ENCODE measurements at regions not wholly inside any gene's neighbourhood (a gene's known extent, or its start where the extent isn't known, plus 50 kb on each side); places are given as distances from the start of the nearest gene placed in this dataset.
"Not testable (repeated sequence)": the region's sequence is repeated elsewhere in the genome, so short reads cannot be mapped to it uniquely, and the experiment has no call there.

- no peak for DNase-seq (ENCODE audit: low read depth, low spot score)
Observed at GRCh38 chr11:82536706-82537105, 197.0 kb downstream of the FAM181B start.

- no peak for DNase-seq (ENCODE audit: low read depth, low spot score)
Observed at GRCh38 chr11:82533628-82534327, 199.9 kb downstream of the FAM181B start.

- DNase-seq (ENCODE audit: low read depth, low spot score), result no peak
Observed at GRCh38 chr11:82529936-82530335, 203.7 kb downstream of the FAM181B start.

- no peak for DNase-seq (ENCODE audit: low read depth, low spot score)
Observed at GRCh38 chr11:82527081-82527584, 206.5 kb downstream of the FAM181B start.

- DNase-seq (ENCODE audit: low read depth, low spot score), result no peak
Observed at GRCh38 chr11:82523141-82523540, 210.5 kb downstream of the FAM181B start.

- no peak for DNase-seq (ENCODE audit: low read depth, low spot score)
Observed at GRCh38 chr11:82521427-82521826, 212.2 kb downstream of the FAM181B start.

- DNase-seq (ENCODE audit: low read depth, low spot score), result no peak
Observed at GRCh38 chr11:82507288-82507687, 226.4 kb downstream of the FAM181B start.

GRCh38 chr11:82505379-82505778, 228.3 kb downstream of the FAM181B start:
- no peak for DNase-seq (ENCODE audit: low read depth, low spot score)

GRCh38 chr11:82501174-82501573, 232.5 kb downstream of the FAM181B start:
- DNase-seq (ENCODE audit: low read depth, low spot score), result not testable (repeated sequence)

GRCh38 chr11:82494988-82495432, 238.7 kb downstream of the FAM181B start:
- no peak for DNase-seq (ENCODE audit: low read depth, low spot score)

- no peak for DNase-seq (ENCODE audit: low read depth, low spot score)
Observed at GRCh38 chr11:82474876-82475275, 258.8 kb downstream of the FAM181B start.

- DNase-seq (ENCODE audit: low read depth, low spot score), result no peak
Observed at GRCh38 chr11:82465481-82465880, 268.2 kb downstream of the FAM181B start.

- DNase-seq (ENCODE audit: low read depth, low spot score), result no peak
Observed at GRCh38 chr11:82462608-82463242, 270.9 kb downstream of the FAM181B start.

GRCh38 chr11:82458761-82459160, 274.9 kb downstream of the FAM181B start:
- DNase-seq (ENCODE audit: low read depth, low spot score), result no peak

- no peak for DNase-seq (ENCODE audit: low read depth, low spot score)
Observed at GRCh38 chr11:82458147-82458546, 275.5 kb downstream of the FAM181B start.

- no peak for DNase-seq (ENCODE audit: low read depth, low spot score)
Observed at GRCh38 chr11:82450996-82451395, 282.7 kb downstream of the FAM181B start.

- DNase-seq (ENCODE audit: low read depth, low spot score), result no peak
Observed at GRCh38 chr11:82406611-82407010, 327.1 kb downstream of the FAM181B start.

GRCh38 chr11:82405421-82405820, 328.2 kb downstream of the FAM181B start:
- DNase-seq (ENCODE audit: low read depth, low spot score), result no peak

GRCh38 chr11:82404981-82405380, 328.7 kb downstream of the FAM181B start:
- no peak for DNase-seq (ENCODE audit: low read depth, low spot score)

GRCh38 chr11:82403640-82404305, 329.9 kb downstream of the FAM181B start:
- DNase-seq (ENCODE audit: low read depth, low spot score), result no peak

- DNase-seq (ENCODE audit: low read depth, low spot score), result no peak
Observed at GRCh38 chr11:82398300-82398815, 335.3 kb downstream of the FAM181B start.

- DNase-seq (ENCODE audit: low read depth, low spot score), result not testable (repeated sequence)
Observed at GRCh38 chr11:82396639-82397038, 337.0 kb downstream of the FAM181B start.
